GM12801 (cell line): ENCODE measurements at regions not wholly inside any gene's neighbourhood (a gene's known extent, or its start where the extent isn't known, plus 50 kb on each side); places are given as distances from the start of the nearest gene placed in this dataset.

Source experiments
- CTCF ChIP-seq: IDR thresholded peaks from one replicate; pipeline ENCODE4 v1.5.1; 2011; ENCODE audit warnings: control low read depth; ENCODE audit not compliant: insufficient read length; ENCODE audit errors: extremely low read depth

GRCh38 chr22:25390297-25391240, 171.1 kb downstream of the CRYBB2 start:
- no peak for TF ChIP-seq CTCF

GRCh38 chr22:25392584-25392983, 171.9 kb upstream of the GRK3 start:
- TF ChIP-seq CTCF, result no peak

- no peak for TF ChIP-seq CTCF
These were observed 171.2 kb upstream of the GRK3 start for GRCh38 chr22:25393121-25393805.

DNA sequence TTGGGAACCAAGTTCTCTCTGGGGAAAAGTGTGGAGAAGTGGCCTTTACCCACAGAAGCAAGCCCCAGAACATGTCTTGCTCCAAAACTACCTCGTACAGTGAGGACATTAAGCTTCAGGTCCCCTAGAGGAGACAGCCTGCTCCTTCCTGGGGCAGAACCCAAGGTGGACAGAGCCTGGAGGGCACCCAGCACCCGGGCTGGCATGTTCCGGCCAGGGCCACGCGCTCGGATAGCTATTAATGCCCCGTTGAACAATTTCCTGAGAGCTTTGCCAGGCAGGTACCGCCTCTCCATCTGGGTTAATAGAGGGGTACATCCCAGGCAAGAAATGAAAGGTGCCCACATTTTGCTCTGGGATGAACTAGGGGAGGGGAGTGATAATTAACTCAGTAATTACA, 169.0 kb upstream of the GRK3 start:
- no peak for TF ChIP-seq CTCF

- no peak for TF ChIP-seq CTCF
These were observed 168.6 kb upstream of the GRK3 start for GRCh38 chr22:25395915-25396314.

- no peak for TF ChIP-seq CTCF
These were observed 167.8 kb upstream of the GRK3 start for GRCh38 chr22:25396615-25397200.

GRCh38 chr22:25397616-25398015, 166.9 kb upstream of the GRK3 start:
- TF ChIP-seq CTCF, result no peak
